Fibroblast of lung (primary cell): ENCODE measurements at regions not wholly inside any gene's neighbourhood (a gene's known extent, or its start where the extent isn't known, plus 50 kb on each side); places are given as distances from the start of the nearest gene placed in this dataset.

ENCODE experiments used
- DNase-seq, 2 donors: peaks; one replicate each; pipeline versions ENCODE4 v3.0.0 to v3.0.0-alpha.2; 2010; ENCODE audit warnings: low read depth in 2 of 2
- H2AFZ ChIP-seq: 2 replicates; pipeline ENCODE4 v1.5.1; 2012; ENCODE audit warnings: low read length, control low read depth, inconsistent platforms
- H3K27ac ChIP-seq: 2 replicates; pipeline ENCODE4 v1.5.1; 2011; ENCODE audit warnings: low read length, control low read depth; ENCODE audit not compliant: insufficient read depth
- H3K27me3 ChIP-seq: 2 replicates; pipeline ENCODE4 v1.5.1; 2011; ENCODE audit warnings: mild to moderate bottlenecking, low read length; ENCODE audit not compliant: control insufficient read depth, insufficient read depth
- H3K36me3 ChIP-seq: 2 replicates; pipeline ENCODE4 v1.5.1; 2011; ENCODE audit warnings: low read length; ENCODE audit not compliant: control insufficient read depth, insufficient read depth
- H3K4me1 ChIP-seq: 2 replicates; pipeline ENCODE4 v1.5.1; 2011; ENCODE audit warnings: low read length; ENCODE audit not compliant: control insufficient read depth, insufficient read depth; ENCODE audit errors: extremely low read depth
- H3K4me2 ChIP-seq: 2 replicates; pipeline ENCODE4 v1.5.1; 2011; ENCODE audit warnings: low read length, control low read depth; ENCODE audit not compliant: insufficient read depth; ENCODE audit errors: extremely low read depth
- H3K4me3 ChIP-seq, 4 experiments: fragments of 200-600 bp in 1 of 4; sonication (generic) in 1 of 4; replicated peaks in 1 of 4; 2 replicates each; pipeline ENCODE4 v1.5.1; 2011 to 2016; ENCODE audit warnings: low read length in 4 of 4, low read depth in 3 of 4, mild to moderate bottlenecking in 3 of 4, control low read depth in 2 of 4, inconsistent platforms in 1 of 4, mixed read lengths in 1 of 4; ENCODE audit not compliant: insufficient read depth in 1 of 4; ENCODE audit errors: control extremely low read depth in 1 of 4
- H3K79me2 ChIP-seq: 2 replicates; pipeline ENCODE4 v1.5.1; 2012; ENCODE audit warnings: mild to moderate bottlenecking, low read length, inconsistent platforms; ENCODE audit not compliant: control insufficient read depth, insufficient read depth
- H3K9ac ChIP-seq: 2 replicates; pipeline ENCODE4 v1.5.1; 2011; ENCODE audit warnings: mild to moderate bottlenecking, low read length, control low read depth; ENCODE audit not compliant: insufficient read depth
- H3K9me3 ChIP-seq: 2 replicates; pipeline ENCODE4 v1.5.1; 2012; ENCODE audit warnings: low read depth, low read length; ENCODE audit not compliant: control insufficient read depth, insufficient read depth
- H4K20me1 ChIP-seq: 2 replicates; pipeline ENCODE4 v1.5.1; 2011; ENCODE audit warnings: low read length; ENCODE audit not compliant: control insufficient read depth, insufficient read depth; ENCODE audit errors: extremely low read depth
- EZH2 ChIP-seq: IDR thresholded peaks from 2 replicates; pipeline ENCODE4 v1.5.1; 2012; ENCODE audit warnings: low read length, control low read depth, mild to moderate bottlenecking; ENCODE audit errors: missing control alignments
- TF ChIP-seq, protein P1 (sequence below), 2 donors: IDR thresholded peaks in 1 of 2; conservative IDR thresholded peaks in 1 of 2; 1 replicate in 1 of 2; 2 replicates in 1 of 2; pipeline ENCODE4 v1.5.1; 2011 to 2012; ENCODE audit warnings: low read length in 2 of 2, control low read depth in 1 of 2, inconsistent platforms in 1 of 2, low read depth in 1 of 2, mild to moderate bottlenecking in 1 of 2

DNA sequence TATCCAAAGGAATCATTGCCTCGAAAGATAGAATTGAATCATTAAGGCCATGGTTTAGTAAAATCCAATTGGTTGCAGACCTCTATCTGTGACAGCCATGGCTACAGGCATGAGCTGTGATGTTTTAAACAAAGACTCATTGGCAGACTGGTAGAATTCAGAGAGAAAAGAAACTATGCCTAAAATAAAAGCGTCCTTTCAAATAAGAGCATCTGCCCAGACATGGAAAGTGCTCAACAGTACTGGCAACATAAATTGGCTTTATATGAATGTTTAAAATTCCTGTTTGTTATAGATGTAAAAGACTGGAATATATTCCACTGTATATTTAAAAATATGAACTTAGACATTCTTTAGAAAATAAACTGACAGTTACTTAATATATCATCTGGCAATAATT lies 2034.2 kb downstream of the LRRC4C start:
- no peaks in the 10 kb centered on the region for H4K20me1 ChIP-seq
- TF ChIP-seq, protein P1, sequence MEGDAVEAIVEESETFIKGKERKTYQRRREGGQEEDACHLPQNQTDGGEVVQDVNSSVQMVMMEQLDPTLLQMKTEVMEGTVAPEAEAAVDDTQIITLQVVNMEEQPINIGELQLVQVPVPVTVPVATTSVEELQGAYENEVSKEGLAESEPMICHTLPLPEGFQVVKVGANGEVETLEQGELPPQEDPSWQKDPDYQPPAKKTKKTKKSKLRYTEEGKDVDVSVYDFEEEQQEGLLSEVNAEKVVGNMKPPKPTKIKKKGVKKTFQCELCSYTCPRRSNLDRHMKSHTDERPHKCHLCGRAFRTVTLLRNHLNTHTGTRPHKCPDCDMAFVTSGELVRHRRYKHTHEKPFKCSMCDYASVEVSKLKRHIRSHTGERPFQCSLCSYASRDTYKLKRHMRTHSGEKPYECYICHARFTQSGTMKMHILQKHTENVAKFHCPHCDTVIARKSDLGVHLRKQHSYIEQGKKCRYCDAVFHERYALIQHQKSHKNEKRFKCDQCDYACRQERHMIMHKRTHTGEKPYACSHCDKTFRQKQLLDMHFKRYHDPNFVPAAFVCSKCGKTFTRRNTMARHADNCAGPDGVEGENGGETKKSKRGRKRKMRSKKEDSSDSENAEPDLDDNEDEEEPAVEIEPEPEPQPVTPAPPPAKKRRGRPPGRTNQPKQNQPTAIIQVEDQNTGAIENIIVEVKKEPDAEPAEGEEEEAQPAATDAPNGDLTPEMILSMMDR (conservative IDR thresholded peaks at IDR 0.05 in 1 of 2, IDR thresholded peaks at IDR 0.05 in 1 of 2; ENCODE audit: low read depth in 1 of 2, low read length in 2 of 2) = no peak
- TF ChIP-seq EZH2 = no peak
- H3K27me3 ChIP-seq = no peaks in the 10 kb centered on the region
- H3K9ac ChIP-seq = no peak overlapping the region
- no peaks in the 10 kb centered on the region for H3K9me3 ChIP-seq
- H3K4me1 ChIP-seq = no peaks in the 10 kb centered on the region
- no peaks in the 10 kb centered on the region for H3K79me2 ChIP-seq
- no peak for DNase-seq
- no peaks in the 10 kb centered on the region for H3K36me3 ChIP-seq
- H3K27ac ChIP-seq = no peak overlapping the region
- H3K4me2 ChIP-seq = no peak overlapping the region
- no peak overlapping the region for H2AFZ ChIP-seq
- no peak overlapping the region for H3K4me3 ChIP-seq

DNA sequence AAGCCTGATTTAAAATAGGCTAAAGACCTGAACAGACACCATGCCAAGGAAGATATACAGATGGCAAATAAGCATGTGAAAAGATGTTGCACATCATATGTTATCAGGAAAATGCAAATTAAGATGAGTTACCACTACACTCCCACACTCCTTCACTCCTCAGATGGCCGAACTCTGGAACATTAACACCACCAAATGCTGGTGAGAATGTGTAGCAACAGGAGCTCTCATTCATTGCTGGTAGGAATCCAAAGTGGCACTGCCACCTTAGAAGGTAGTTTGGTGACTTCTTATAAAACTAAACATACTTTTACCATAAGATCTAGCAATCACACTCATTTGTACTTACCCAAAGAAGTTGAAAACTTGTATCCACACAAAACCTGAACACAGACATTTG lies 2047.3 kb downstream of the LRRC4C start:
- TF ChIP-seq EZH2 = no peak
- TF ChIP-seq, protein P1 (conservative IDR thresholded peaks at IDR 0.05 in 1 of 2, IDR thresholded peaks at IDR 0.05 in 1 of 2; ENCODE audit: low read depth in 1 of 2, low read length in 2 of 2) = no peak
- Histone ChIP-seq H3K36me3 (no peaks in the 10 kb centered on the region), H3K4me1 (no peaks in the 10 kb centered on the region)

DNA sequence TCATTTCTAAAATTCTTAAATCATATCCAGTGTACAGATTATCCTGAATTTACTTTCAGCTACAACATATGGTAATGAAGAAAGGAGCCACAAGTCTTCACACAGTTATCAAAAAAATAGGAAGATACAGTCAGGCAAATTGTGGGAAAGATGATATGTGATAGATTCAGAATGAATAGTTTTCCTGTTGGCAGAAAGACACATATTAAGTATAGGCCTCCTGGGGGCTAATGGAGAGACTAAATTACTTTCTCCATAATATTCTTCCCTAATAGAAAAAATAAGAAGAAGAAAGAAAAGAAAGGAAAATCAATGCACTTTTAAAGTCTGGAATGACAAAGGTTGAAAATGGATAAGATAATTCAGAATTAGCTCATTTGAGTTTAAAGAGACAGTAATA lies 2073.5 kb downstream of the LRRC4C start:
- Histone ChIP-seq H3K27ac (no peak overlapping the region), H2AFZ (no peak overlapping the region), H3K9ac (no peak overlapping the region), H3K36me3 (no peaks in the 10 kb centered on the region), H3K4me2 (no peak overlapping the region), H3K4me1 (no peaks in the 10 kb centered on the region), H3K79me2 (no peaks in the 10 kb centered on the region), H4K20me1 (no peaks in the 10 kb centered on the region), H3K4me3 (no peak overlapping the region), H3K27me3 (no peaks in the 10 kb centered on the region), H3K9me3 (no peaks in the 10 kb centered on the region)
- DNase-seq = no peak
- no peak for TF ChIP-seq EZH2
- TF ChIP-seq, protein P1 (conservative IDR thresholded peaks at IDR 0.05 in 1 of 2, IDR thresholded peaks at IDR 0.05 in 1 of 2; ENCODE audit: low read depth in 1 of 2, low read length in 2 of 2) = no peak

More for the DNA sequence above, 2047.3 kb downstream of the LRRC4C start:
- no peaks in the 10 kb centered on the region for H3K9me3 ChIP-seq
- no peaks in the 10 kb centered on the region for H3K27me3 ChIP-seq
- no peak overlapping the region for H3K4me2 ChIP-seq
- H3K4me3 ChIP-seq = no peak overlapping the region
- H3K79me2 ChIP-seq = no peaks in the 10 kb centered on the region
- no peak overlapping the region for H2AFZ ChIP-seq
- H4K20me1 ChIP-seq = no peaks in the 10 kb centered on the region
- no peak overlapping the region for H3K9ac ChIP-seq
- H3K27ac ChIP-seq = no peak overlapping the region
- no peak for DNase-seq
